ENCODE measurements at regions not wholly inside any gene's neighbourhood (a gene's known extent, or its start where the extent isn't known, plus 50 kb on each side); places are given as distances from the start of the nearest gene placed in this dataset.
"Not testable (repeated sequence)": the region's sequence is repeated elsewhere in the genome, so short reads cannot be mapped to it uniquely, and the experiment has no call there.

- DNase-seq: no peak
- Histone ChIP-seq H3K9me3 (no peaks in the 10 kb centered on the region), H3K27ac (no peak overlapping the region), H3K4me1 (no peaks in the 10 kb centered on the region), H3K27me3 (no peaks in the 10 kb centered on the region), H3K36me3 (no peaks in the 10 kb centered on the region), H3K4me3 (no peak overlapping the region)
- TF ChIP-seq CTCF (IDR thresholded peaks at IDR 0.05) (no peak), POLR2A (IDR thresholded peaks at IDR 0.05) (no peak)
These were observed 383.2 kb downstream of the AEBP2 start for GRCh38 chr12:19822476-19822875.

- not testable (repeated sequence) for DNase-seq, H3K27me3 ChIP-seq, H3K27ac ChIP-seq, H3K4me1 ChIP-seq, H3K9me3 ChIP-seq, H3K4me3 ChIP-seq, H3K36me3 ChIP-seq
These were observed 384.0 kb downstream of the AEBP2 start for GRCh38 chr12:19823326-19823725.

- H3K36me3 ChIP-seq: no peaks in the 10 kb centered on the region
- no peaks in the 10 kb centered on the region for H3K9me3 ChIP-seq
- no peak overlapping the region for H3K27ac ChIP-seq
- no peaks in the 10 kb centered on the region for H3K27me3 ChIP-seq
- no peak for TF ChIP-seq POLR2A (IDR thresholded peaks at IDR 0.05)
- TF ChIP-seq CTCF (IDR thresholded peaks at IDR 0.05): no peak
- no peak overlapping the region for H3K4me3 ChIP-seq
- DNase-seq: no peak
- H3K4me1 ChIP-seq: no peaks in the 10 kb centered on the region
These were observed 387.8 kb downstream of the AEBP2 start for GRCh38 chr12:19826980-19827550.

GRCh38 chr12:19829100-19829853 lies 390.0 kb downstream of the AEBP2 start:
- Histone ChIP-seq H3K27me3 (no peaks in the 10 kb centered on the region), H3K4me3 (no peak overlapping the region), H3K27ac (no peak overlapping the region), H3K36me3 (no peaks in the 10 kb centered on the region), H3K9me3 (no peaks in the 10 kb centered on the region), H3K4me1 (no peaks in the 10 kb centered on the region)
- DNase-seq: no peak
- TF ChIP-seq CTCF (IDR thresholded peaks at IDR 0.05): no peak
- no peak for TF ChIP-seq POLR2A (IDR thresholded peaks at IDR 0.05)

- no peak for DNase-seq
- TF ChIP-seq POLR2A (IDR thresholded peaks at IDR 0.05) (no peak), CTCF (IDR thresholded peaks at IDR 0.05) (no peak)
- Histone ChIP-seq H3K27me3 (no peaks in the 10 kb centered on the region), H3K27ac (no peak overlapping the region), H3K9me3 (no peaks in the 10 kb centered on the region), H3K4me3 (no peak overlapping the region), H3K36me3 (no peaks in the 10 kb centered on the region), H3K4me1 (no peaks in the 10 kb centered on the region)
These were observed 391.2 kb downstream of the AEBP2 start for GRCh38 chr12:19830446-19830845.

- no peaks in the 10 kb centered on the region for H3K4me1 ChIP-seq
- no peaks in the 10 kb centered on the region for H3K27me3 ChIP-seq
- no peak overlapping the region for H3K27ac ChIP-seq
- no peaks in the 10 kb centered on the region for H3K36me3 ChIP-seq
- TF ChIP-seq POLR2A (IDR thresholded peaks at IDR 0.05) (no peak), CTCF (IDR thresholded peaks at IDR 0.05) (no peak)
- H3K9me3 ChIP-seq: no peaks in the 10 kb centered on the region
- no peak overlapping the region for H3K4me3 ChIP-seq
- DNase-seq: no peak
These were observed 394.6 kb downstream of the AEBP2 start for GRCh38 chr12:19833775-19834501.

All from Peyer's patch (tissue), 4 donors.